ENCODE measurements at regions not wholly inside any gene's neighbourhood (a gene's known extent, or its start where the extent isn't known, plus 50 kb on each side); places are given as distances from the start of the nearest gene placed in this dataset.
"Not testable (repeated sequence)": the region's sequence is repeated elsewhere in the genome, so short reads cannot be mapped to it uniquely, and the experiment has no call there.

GRCh38 chr15:60272623-60273022 lies 125.2 kb downstream of the ANXA2 start:
- DNase-seq: no peak

GRCh38 chr15:60275624-60276023 lies 122.2 kb downstream of the ANXA2 start:
- DNase-seq: no peak

- DNase-seq: no peak
Observed at GRCh38 chr15:60278879-60279278, 118.9 kb downstream of the ANXA2 start.

DNA sequence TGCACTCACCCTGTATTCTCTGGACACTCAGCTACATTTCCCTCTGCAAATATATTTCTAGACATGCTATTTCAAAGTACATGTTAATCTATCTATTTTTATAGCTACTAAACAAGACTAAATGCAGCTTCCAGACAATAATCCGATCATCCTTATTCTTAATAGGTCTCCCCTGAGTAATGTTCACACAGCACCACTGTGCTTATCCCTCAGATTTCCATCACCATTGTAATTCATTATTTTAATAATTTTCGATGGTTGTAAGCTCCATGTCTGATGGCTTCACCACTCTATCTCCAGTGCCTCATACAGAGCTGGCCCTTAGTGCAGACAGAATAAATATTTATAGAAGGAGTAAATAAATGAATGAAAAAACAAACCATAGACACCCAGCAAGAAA lies 117.5 kb downstream of the ANXA2 start:
- DNase-seq: no peak

DNA sequence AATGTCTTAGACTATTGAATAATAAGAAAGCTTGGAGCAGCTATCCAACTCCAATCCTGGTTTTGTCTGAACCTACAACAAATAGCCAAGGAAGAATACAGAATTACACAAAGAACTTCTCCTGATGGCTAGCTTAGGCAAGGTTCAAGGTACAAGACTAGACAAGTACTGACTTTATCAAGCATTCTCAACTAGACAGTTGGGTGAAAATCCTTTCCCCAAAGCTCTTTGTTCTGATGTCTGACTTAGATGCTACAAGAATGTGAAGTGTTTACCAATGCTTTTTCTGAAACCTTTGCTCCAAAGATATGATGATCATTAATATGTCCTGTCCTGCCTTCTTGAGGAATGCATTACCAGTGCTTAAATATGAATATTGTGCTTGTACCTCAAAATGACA lies 113.8 kb downstream of the ANXA2 start:
- DNase-seq: no peak

GRCh38 chr15:60295901-60296300 lies 101.9 kb downstream of the ANXA2 start:
- DNase-seq: not testable (repeated sequence)

- DNase-seq: no peak
Observed at GRCh38 chr15:60297047-60297446, 100.7 kb downstream of the ANXA2 start.

All from T-helper 1 cell (primary cell).